ENCODE measurements at regions not wholly inside any gene's neighbourhood (a gene's known extent, or its start where the extent isn't known, plus 50 kb on each side); places are given as distances from the start of the nearest gene placed in this dataset.
A peak's percentile ranks its signal among the peaks of the same experiment; 100 is the strongest.
"Not testable (repeated sequence)": the region's sequence is repeated elsewhere in the genome, so short reads cannot be mapped to it uniquely, and the experiment has no call there.

DNA sequence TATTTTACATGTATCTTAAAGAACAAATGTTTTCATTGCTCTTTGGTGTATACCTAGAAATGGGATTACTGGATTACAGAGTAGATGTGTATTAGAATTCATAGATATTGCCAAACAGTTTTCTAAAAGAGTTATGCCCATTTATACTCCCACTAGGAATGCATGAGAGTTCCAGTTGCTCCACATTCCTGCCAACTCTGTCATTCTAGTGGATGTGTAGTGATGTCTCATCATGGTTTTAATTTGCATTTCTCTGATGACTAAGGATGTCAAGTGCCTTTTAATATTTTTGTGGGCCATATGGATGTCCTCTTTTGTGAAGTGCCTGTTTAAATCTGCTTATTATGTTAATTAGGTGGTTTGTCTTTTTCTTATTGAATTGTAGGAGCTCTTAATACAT lies 65.6 kb upstream of the BMP2K start:
- no peaks in the 10 kb centered on the region for H3K4me1 ChIP-seq (ENCODE audit: control insufficient read depth, insufficient read depth, low read length)
- TF ChIP-seq SETDB1 (IDR thresholded peaks at IDR 0.05; ENCODE audit: insufficient read length, low read length), result peak; percentile 31
- no peak for TF ChIP-seq ZBTB21 (tag by site-specific recombination; IDR thresholded peaks at IDR 0.05)
- H3K4me3 ChIP-seq (ENCODE audit: low read depth, low read length), result no peak overlapping the region
- no peaks in the 10 kb centered on the region for H3K9me3 ChIP-seq (ENCODE audit: control insufficient read depth, insufficient read depth, low read depth, low read length)
- POLR2A ChIA-PET, result no interaction called here
- no peak overlapping the region for H3K27ac ChIP-seq (ENCODE audit: extremely low read depth, low read depth, low read length)
- CTCF ChIA-PET, result no interaction called here
- H3K36me3 ChIP-seq (ENCODE audit: control insufficient read depth in 2 of 2, insufficient read depth in 1 of 2, low read length in 2 of 2), result no peaks in the 10 kb centered on the region

- Histone ChIP-seq H3K27ac (ENCODE audit: extremely low read depth, low read depth, low read length) (no peak overlapping the region), H3K4me1 (ENCODE audit: control insufficient read depth, insufficient read depth, low read length) (no peaks in the 10 kb centered on the region), H3K4me3 (ENCODE audit: low read depth, low read length) (no peak overlapping the region), H3K36me3 (ENCODE audit: control insufficient read depth in 2 of 2, insufficient read depth in 1 of 2, low read length in 2 of 2) (no peaks in the 10 kb centered on the region), H3K9me3 (ENCODE audit: control insufficient read depth, insufficient read depth, low read depth, low read length) (no peaks in the 10 kb centered on the region)
- TF ChIP-seq PRDM4 (tag by site-specific recombination; IDR thresholded peaks at IDR 0.05), result no peak
- TF ChIP-seq KLF7 (tag by site-specific recombination; IDR thresholded peaks at IDR 0.05; ENCODE audit: borderline replicate concordance), result no peak
- no peak for TF ChIP-seq CTCF (tag by site-specific recombination; IDR thresholded peaks at IDR 0.05)
- TF ChIP-seq MZF1 (tag by site-specific recombination; IDR thresholded peaks at IDR 0.05; ENCODE audit: borderline replicate concordance), result no peak
- no peak for TF ChIP-seq ZNF37A (tag by site-specific recombination; IDR thresholded peaks at IDR 0.05)
- TF ChIP-seq ZFP37 (tag by site-specific recombination; IDR thresholded peaks at IDR 0.05), result no peak
- TF ChIP-seq KLF1 (tag by site-specific recombination; IDR thresholded peaks at IDR 0.05), result no peak
- no peak for TF ChIP-seq ZNF76 (tag by site-specific recombination; IDR thresholded peaks at IDR 0.05; ENCODE audit: borderline replicate concordance, low read depth)
- TF ChIP-seq, protein P1, sequence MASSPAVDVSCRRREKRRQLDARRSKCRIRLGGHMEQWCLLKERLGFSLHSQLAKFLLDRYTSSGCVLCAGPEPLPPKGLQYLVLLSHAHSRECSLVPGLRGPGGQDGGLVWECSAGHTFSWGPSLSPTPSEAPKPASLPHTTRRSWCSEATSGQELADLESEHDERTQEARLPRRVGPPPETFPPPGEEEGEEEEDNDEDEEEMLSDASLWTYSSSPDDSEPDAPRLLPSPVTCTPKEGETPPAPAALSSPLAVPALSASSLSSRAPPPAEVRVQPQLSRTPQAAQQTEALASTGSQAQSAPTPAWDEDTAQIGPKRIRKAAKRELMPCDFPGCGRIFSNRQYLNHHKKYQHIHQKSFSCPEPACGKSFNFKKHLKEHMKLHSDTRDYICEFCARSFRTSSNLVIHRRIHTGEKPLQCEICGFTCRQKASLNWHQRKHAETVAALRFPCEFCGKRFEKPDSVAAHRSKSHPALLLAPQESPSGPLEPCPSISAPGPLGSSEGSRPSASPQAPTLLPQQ (tag by site-specific recombination; IDR thresholded peaks at IDR 0.05), result no peak
- no peak for TF ChIP-seq ZNF830 (tag by site-specific recombination; IDR thresholded peaks at IDR 0.05; ENCODE audit: low read depth)
- CTCF ChIA-PET, result interaction anchor here (1.5 kb wide), 1 partner anchor 13 kb away, joined by 5 read pairs; no protein-coding TSS in a partner anchor
- POLR2A ChIA-PET, result no interaction called here
Observed at GRCh38 chr4:78711676-78712075, 64.5 kb upstream of the BMP2K start.

DNA sequence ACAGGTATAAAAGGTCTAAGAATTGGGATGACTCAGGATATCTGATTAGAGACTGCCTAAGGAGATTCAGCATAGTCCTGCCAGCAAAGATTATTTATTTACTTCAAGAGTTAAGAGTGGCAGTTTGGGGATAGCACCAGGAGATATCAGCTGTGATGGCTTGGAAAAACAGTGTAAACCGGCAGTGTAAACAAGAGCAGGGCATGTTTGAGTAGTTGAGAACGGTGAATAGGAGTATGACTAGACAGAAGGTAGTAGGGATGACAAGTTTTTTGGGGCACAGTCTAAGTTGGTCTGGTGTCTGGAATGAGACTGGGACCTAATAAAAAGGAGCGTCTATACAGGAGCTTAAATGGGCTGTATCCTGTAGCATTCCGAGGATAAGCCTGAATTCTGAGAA lies 61.6 kb upstream of the BMP2K start:
- H3K9me3 ChIP-seq (ENCODE audit: control insufficient read depth, insufficient read depth, low read depth, low read length); H3K36me3 ChIP-seq (ENCODE audit: control insufficient read depth in 2 of 2, insufficient read depth in 1 of 2, low read length in 2 of 2); H3K4me3 ChIP-seq (ENCODE audit: low read depth, low read length); POLR2A ChIA-PET; H3K4me1 ChIP-seq (ENCODE audit: control insufficient read depth, insufficient read depth, low read length); H3K27ac ChIP-seq (ENCODE audit: extremely low read depth, low read depth, low read length); CTCF ChIA-PET: not testable (repeated sequence)
- TF ChIP-seq ZNF335 (tag by site-specific recombination; conservative IDR thresholded peaks at IDR 0.05), result 0 out of 2 replicates have a peak, but pooled peaks have one; percentile 12

- POLR2A ChIA-PET; H3K4me1 ChIP-seq (ENCODE audit: control insufficient read depth, insufficient read depth, low read length); H3K36me3 ChIP-seq (ENCODE audit: control insufficient read depth in 2 of 2, insufficient read depth in 1 of 2, low read length in 2 of 2); H3K9me3 ChIP-seq (ENCODE audit: control insufficient read depth, insufficient read depth, low read depth, low read length); H3K4me3 ChIP-seq (ENCODE audit: low read depth, low read length); H3K27ac ChIP-seq (ENCODE audit: extremely low read depth, low read depth, low read length); CTCF ChIA-PET: not testable (repeated sequence)
Observed at GRCh38 chr4:78715372-78715771, 60.8 kb upstream of the BMP2K start.

GRCh38 chr4:78717712-78718111 lies 58.4 kb upstream of the BMP2K start:
- H3K9me3 ChIP-seq (ENCODE audit: control insufficient read depth, insufficient read depth, low read depth, low read length); H3K4me1 ChIP-seq (ENCODE audit: control insufficient read depth, insufficient read depth, low read length); H3K27ac ChIP-seq (ENCODE audit: extremely low read depth, low read depth, low read length); H3K4me3 ChIP-seq (ENCODE audit: low read depth, low read length); POLR2A ChIA-PET; H3K36me3 ChIP-seq (ENCODE audit: control insufficient read depth in 2 of 2, insufficient read depth in 1 of 2, low read length in 2 of 2); CTCF ChIA-PET: not testable (repeated sequence)
